NB4 (cell line): ENCODE measurements at regions not wholly inside any gene's neighbourhood (a gene's known extent, or its start where the extent isn't known, plus 50 kb on each side); places are given as distances from the start of the nearest gene placed in this dataset.

Source experiments
- CTCF ChIP-seq: IDR thresholded peaks from one replicate; pipeline ENCODE4 v1.5.1; 2012; ENCODE audit warnings: low read depth, low read length
- MAX ChIP-seq: IDR thresholded peaks from 2 replicates; pipeline ENCODE4 v1.6.1; 2011; ENCODE audit warnings: low read depth, low read length
- MYC ChIP-seq: IDR thresholded peaks from 2 replicates; pipeline ENCODE4 v1.6.1; 2011; ENCODE audit warnings: low read depth, low read length
- POLR2A ChIP-seq: IDR thresholded peaks from 2 replicates; pipeline ENCODE4 v1.6.1; 2011; ENCODE audit warnings: mild to moderate bottlenecking; ENCODE audit not compliant: insufficient read length; ENCODE audit errors: extremely low read depth

- TF ChIP-seq CTCF (no peak), POLR2A (no peak), MAX (no peak), MYC (no peak)
Observed at GRCh38 chr20:23294166-23294565, 56.4 kb upstream of the NXT1 start.
